ENCODE measurements at regions not wholly inside any gene's neighbourhood (a gene's known extent, or its start where the extent isn't known, plus 50 kb on each side); places are given as distances from the start of the nearest gene placed in this dataset.

GRCh38 chr18:24741965-24742724, 281.7 kb downstream of the HRH4 start:
- TF ChIP-seq, protein P1, sequence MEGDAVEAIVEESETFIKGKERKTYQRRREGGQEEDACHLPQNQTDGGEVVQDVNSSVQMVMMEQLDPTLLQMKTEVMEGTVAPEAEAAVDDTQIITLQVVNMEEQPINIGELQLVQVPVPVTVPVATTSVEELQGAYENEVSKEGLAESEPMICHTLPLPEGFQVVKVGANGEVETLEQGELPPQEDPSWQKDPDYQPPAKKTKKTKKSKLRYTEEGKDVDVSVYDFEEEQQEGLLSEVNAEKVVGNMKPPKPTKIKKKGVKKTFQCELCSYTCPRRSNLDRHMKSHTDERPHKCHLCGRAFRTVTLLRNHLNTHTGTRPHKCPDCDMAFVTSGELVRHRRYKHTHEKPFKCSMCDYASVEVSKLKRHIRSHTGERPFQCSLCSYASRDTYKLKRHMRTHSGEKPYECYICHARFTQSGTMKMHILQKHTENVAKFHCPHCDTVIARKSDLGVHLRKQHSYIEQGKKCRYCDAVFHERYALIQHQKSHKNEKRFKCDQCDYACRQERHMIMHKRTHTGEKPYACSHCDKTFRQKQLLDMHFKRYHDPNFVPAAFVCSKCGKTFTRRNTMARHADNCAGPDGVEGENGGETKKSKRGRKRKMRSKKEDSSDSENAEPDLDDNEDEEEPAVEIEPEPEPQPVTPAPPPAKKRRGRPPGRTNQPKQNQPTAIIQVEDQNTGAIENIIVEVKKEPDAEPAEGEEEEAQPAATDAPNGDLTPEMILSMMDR (IDR thresholded peaks at IDR 0.05): no peak
- no peak for TF ChIP-seq POLR2AphosphoS5 (IDR thresholded peaks at IDR 0.05)
- no peak for TF ChIP-seq POLR2A (IDR thresholded peaks at IDR 0.05)
